GM23338 (cell line): ENCODE measurements at regions not wholly inside any gene's neighbourhood (a gene's known extent, or its start where the extent isn't known, plus 50 kb on each side); places are given as distances from the start of the nearest gene placed in this dataset.

Source experiments
- ATAC-seq: fragments of 200-7000 bp; cut with Tn5 transposase; 3 replicates; pipeline ENCODE4 v1.9.1; 2020
- DNase-seq: peaks from one replicate; pipeline ENCODE4 v3.0.0-alpha.2; 2015; ENCODE audit warnings: low spot score
- H2AFZ ChIP-seq: fragments of 200-600 bp; sonication (generic); 2 replicates; pipeline ENCODE4 v1.8.0; 2016; ENCODE audit warnings: antibody characterized with exemption, mild to moderate bottlenecking, moderate library complexity
- H3F3A ChIP-seq: fragments of 200-600 bp; sonication (generic); replicated peaks from 2 replicates; pipeline ENCODE4 v1.8.0; 2017; ENCODE audit warnings: antibody characterized with exemption, mixed run types, low read depth
- H3K27ac ChIP-seq: fragments of 200-600 bp; sonication (generic); 2 replicates; pipeline ENCODE4 v1.6.1; 2016; ENCODE audit warnings: low read depth
- H3K27me3 ChIP-seq: fragments of 200-600 bp; sonication (generic); 2 replicates; pipeline ENCODE4 v1.8.0; 2016; ENCODE audit warnings: mild to moderate bottlenecking, mixed run types, moderate library complexity; ENCODE audit not compliant: insufficient read depth
- H3K36me3 ChIP-seq: fragments of 200-600 bp; sonication (generic); 2 replicates; pipeline ENCODE4 v1.8.0; 2016; ENCODE audit warnings: mild to moderate bottlenecking; ENCODE audit not compliant: insufficient read depth
- H3K4me1 ChIP-seq: fragments of 200-600 bp; sonication (generic); 2 replicates; pipeline ENCODE4 v1.8.0; 2016; ENCODE audit warnings: mild to moderate bottlenecking, moderate library complexity; ENCODE audit not compliant: insufficient read depth
- H3K4me2 ChIP-seq: fragments of 200-600 bp; sonication (generic); 2 replicates; pipeline ENCODE4 v1.7.1; 2017; ENCODE audit warnings: mixed run types
- H3K4me3 ChIP-seq: fragments of 200-600 bp; sonication (generic); 2 replicates; pipeline ENCODE4 v1.6.1; 2016; ENCODE audit warnings: mixed run types
- H3K79me2 ChIP-seq: fragments of 200-600 bp; sonication (generic); replicated peaks from 2 replicates; pipeline ENCODE4 v1.8.0; 2017; ENCODE audit warnings: mild to moderate bottlenecking; ENCODE audit not compliant: insufficient read depth
- H3K9me2 ChIP-seq: fragments of 200-600 bp; sonication (generic); 2 replicates; pipeline ENCODE4 v1.8.0; 2017; ENCODE audit not compliant: insufficient read depth
- H4K20me1 ChIP-seq: fragments of 200-600 bp; sonication (generic); replicated peaks from 2 replicates; pipeline ENCODE4 v1.8.0; 2017; ENCODE audit warnings: mild to moderate bottlenecking; ENCODE audit not compliant: insufficient read depth
- H3K27ac Mint-ChIP-seq: 2 replicates; pipeline ENCODE4 v1.8.0; 2020; ENCODE audit warnings: inconsistent platforms, mild to moderate bottlenecking, moderate library complexity, mixed read lengths
- H3K27me3 Mint-ChIP-seq: 3 replicates; pipeline ENCODE4 v1.8.0; 2022; ENCODE audit warnings: low read depth, mild to moderate bottlenecking, moderate library complexity, mixed read lengths, inconsistent platforms; ENCODE audit not compliant: insufficient read depth, poor library complexity
- H3K36me3 Mint-ChIP-seq: 3 replicates; pipeline ENCODE4 v1.8.0; 2021; ENCODE audit warnings: low read depth, mild to moderate bottlenecking, inconsistent platforms, moderate library complexity, mixed read lengths
- H3K4me1 Mint-ChIP-seq: 3 replicates; pipeline ENCODE4 v1.8.0; 2020; ENCODE audit warnings: mild to moderate bottlenecking, inconsistent platforms, mixed read lengths
- H3K4me3 Mint-ChIP-seq: 3 replicates; pipeline ENCODE4 v1.8.0; 2021; ENCODE audit warnings: moderate library complexity, mild to moderate bottlenecking, inconsistent platforms, mixed read lengths
- H3K9me3 Mint-ChIP-seq: 3 replicates; pipeline ENCODE4 v1.8.0; 2020; ENCODE audit warnings: moderate library complexity, mild to moderate bottlenecking, inconsistent platforms, mixed read lengths
- CREB1 ChIP-seq: fragments of 250-450 bp; sonication (Bioruptor Pico); IDR thresholded peaks from 2 replicates; pipeline ENCODE4 v1.5.0; 2020; ENCODE audit warnings: low read depth, mild to moderate bottlenecking, moderate library complexity
- CTCF ChIP-seq, 2 experiments: fragments of 200-600 bp in 1 of 2; sonication (generic) in 1 of 2; conservative IDR thresholded peaks; 2 replicates each; pipeline versions ENCODE4 v1.5.1 to v1.6.1; 2016 to 2017; ENCODE audit warnings: antibody characterized with exemption in 2 of 2, low read depth in 2 of 2, mild to moderate bottlenecking in 2 of 2, moderate library complexity in 1 of 2
- ETS1 ChIP-seq: IDR thresholded peaks from 2 replicates; pipeline ENCODE4 v1.6.1; 2016; ENCODE audit warnings: antibody characterized with exemption
- EZH2 ChIP-seq: fragments of 200-600 bp; sonication (generic); IDR thresholded peaks from one replicate; pipeline ENCODE4 v1.8.0; 2017; ENCODE audit warnings: antibody characterized with exemption, mild to moderate bottlenecking, low read depth; ENCODE audit not compliant: unreplicated experiment
- EZH2phosphoT487 ChIP-seq: fragments of 200-600 bp; sonication (generic); IDR thresholded peaks from one replicate; pipeline ENCODE4 v1.8.1; 2018; ENCODE audit warnings: antibody characterized with exemption; ENCODE audit not compliant: unreplicated experiment
- JUNB ChIP-seq: IDR thresholded peaks from one replicate; pipeline ENCODE4 v1.6.1; 2016; ENCODE audit warnings: antibody characterized with exemption; ENCODE audit not compliant: unreplicated experiment
- NANOG ChIP-seq: IDR thresholded peaks from 2 replicates; pipeline ENCODE4 v1.6.1; 2016; ENCODE audit warnings: antibody characterized with exemption, borderline replicate concordance
- POLR2AphosphoS5 ChIP-seq: IDR thresholded peaks from 2 replicates; pipeline ENCODE4 v1.6.1; 2016; ENCODE audit warnings: antibody characterized with exemption, low read depth
- REST ChIP-seq: IDR thresholded peaks from one replicate; pipeline ENCODE4 v1.6.1; 2018; ENCODE audit warnings: antibody characterized with exemption; ENCODE audit not compliant: unreplicated experiment
- STAT1 ChIP-seq: IDR thresholded peaks from one replicate; pipeline ENCODE4 v1.6.1; 2016; ENCODE audit warnings: antibody characterized with exemption; ENCODE audit not compliant: unreplicated experiment
- ZNF114 ChIP-seq: fragments of 250-450 bp; sonication (Bioruptor Pico); IDR thresholded peaks from 2 replicates; pipeline ENCODE4 v1.5.0; 2020; ENCODE audit warnings: mild to moderate bottlenecking, moderate library complexity
- ZNF331 ChIP-seq: fragments of 250-450 bp; sonication (Bioruptor Pico); IDR thresholded peaks from 2 replicates; pipeline ENCODE4 v1.5.0; 2020; ENCODE audit warnings: low read depth, mild to moderate bottlenecking, moderate library complexity
- ZNF462 ChIP-seq: fragments of 250-450 bp; sonication (Bioruptor Pico); IDR thresholded peaks from 2 replicates; pipeline ENCODE4 v1.5.0; 2020; ENCODE audit warnings: mild to moderate bottlenecking, moderate library complexity

GRCh38 chr10:129106314-129106713 lies 360.7 kb upstream of the MGMT start:
- no peak overlapping the region for H3K27ac Mint-ChIP-seq

More at GRCh38 chr10:129106314-129106713, 360.7 kb upstream of the MGMT start:
- no peaks in the 10 kb centered on the region for H3K4me1 ChIP-seq
- H3K27ac ChIP-seq: no peak overlapping the region
- H3K36me3 Mint-ChIP-seq: no peaks in the 10 kb centered on the region
- no peak overlapping the region for H3K4me3 Mint-ChIP-seq
- H3K4me3 ChIP-seq: no peak overlapping the region
- no peak overlapping the region for H3K4me2 ChIP-seq
- no peaks in the 10 kb centered on the region for H4K20me1 ChIP-seq
- peaks cover 7% of the 10 kb centered on the region; the same call in 1 of the 2 replicates for H3K9me2 ChIP-seq
- H3K27me3 ChIP-seq: no peaks in the 10 kb centered on the region
- H3K4me1 Mint-ChIP-seq: no peaks in the 10 kb centered on the region
- H3K36me3 ChIP-seq: no peaks in the 10 kb centered on the region
- TF ChIP-seq ZNF462 (CRISPR knock-in tag) (no peak), EZH2 (no peak), STAT1 (no peak), EZH2phosphoT487 (no peak), JUNB (no peak), CTCF (conservative IDR thresholded peaks at IDR 0.05; ENCODE audit: low read depth in 2 of 2) (no peak), CREB1 (CRISPR knock-in tag) (no peak), ZNF114 (CRISPR knock-in tag) (no peak), NANOG (no peak), ZNF331 (no peak), ETS1 (no peak), REST (no peak), POLR2AphosphoS5 (no peak)
- peaks cover 2% of the 10 kb centered on the region for H3K27me3 Mint-ChIP-seq
- H3K9me3 Mint-ChIP-seq: no peaks in the 10 kb centered on the region
- ATAC-seq: no peak
- H3F3A ChIP-seq: no peaks in the 10 kb centered on the region
- no peak overlapping the region for H2AFZ ChIP-seq
- no peaks in the 10 kb centered on the region for H3K79me2 ChIP-seq
- DNase-seq: no peak
